ENCODE measurements at regions not wholly inside any gene's neighbourhood (a gene's known extent, or its start where the extent isn't known, plus 50 kb on each side); places are given as distances from the start of the nearest gene placed in this dataset.

DNA sequence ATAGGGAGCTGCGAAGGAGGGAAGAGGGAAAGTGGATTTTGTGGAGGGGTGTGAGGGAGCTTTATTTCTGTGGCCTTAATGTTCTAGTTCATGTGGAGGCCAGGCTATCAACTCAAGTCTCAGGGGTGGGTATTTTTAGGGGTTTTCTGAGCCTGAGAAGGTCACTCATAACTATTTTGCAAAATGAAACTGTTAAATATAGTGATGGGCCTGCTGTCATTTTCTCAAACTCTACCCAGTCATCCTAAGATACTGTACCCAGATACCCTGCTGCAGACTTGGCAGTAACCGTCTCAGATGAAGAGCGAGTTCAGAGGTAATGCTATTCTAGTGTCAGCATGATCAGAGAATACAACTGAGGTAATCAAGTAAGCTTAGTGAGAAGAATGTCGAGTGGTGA is 545.0 kb upstream of the TBL1XR1 start:
- H3K27ac ChIP-seq, result no peak overlapping the region
- TF ChIP-seq, protein P1, sequence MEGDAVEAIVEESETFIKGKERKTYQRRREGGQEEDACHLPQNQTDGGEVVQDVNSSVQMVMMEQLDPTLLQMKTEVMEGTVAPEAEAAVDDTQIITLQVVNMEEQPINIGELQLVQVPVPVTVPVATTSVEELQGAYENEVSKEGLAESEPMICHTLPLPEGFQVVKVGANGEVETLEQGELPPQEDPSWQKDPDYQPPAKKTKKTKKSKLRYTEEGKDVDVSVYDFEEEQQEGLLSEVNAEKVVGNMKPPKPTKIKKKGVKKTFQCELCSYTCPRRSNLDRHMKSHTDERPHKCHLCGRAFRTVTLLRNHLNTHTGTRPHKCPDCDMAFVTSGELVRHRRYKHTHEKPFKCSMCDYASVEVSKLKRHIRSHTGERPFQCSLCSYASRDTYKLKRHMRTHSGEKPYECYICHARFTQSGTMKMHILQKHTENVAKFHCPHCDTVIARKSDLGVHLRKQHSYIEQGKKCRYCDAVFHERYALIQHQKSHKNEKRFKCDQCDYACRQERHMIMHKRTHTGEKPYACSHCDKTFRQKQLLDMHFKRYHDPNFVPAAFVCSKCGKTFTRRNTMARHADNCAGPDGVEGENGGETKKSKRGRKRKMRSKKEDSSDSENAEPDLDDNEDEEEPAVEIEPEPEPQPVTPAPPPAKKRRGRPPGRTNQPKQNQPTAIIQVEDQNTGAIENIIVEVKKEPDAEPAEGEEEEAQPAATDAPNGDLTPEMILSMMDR (conservative IDR thresholded peaks at IDR 0.05; ENCODE audit: low read depth), result no peak
- POLR2A ChIA-PET (ENCODE audit: low non-redundant PET), result no interaction called here
- no peak for DNase-seq (ENCODE audit: low spot score)
- CTCF ChIA-PET, result no interaction called here

DNA sequence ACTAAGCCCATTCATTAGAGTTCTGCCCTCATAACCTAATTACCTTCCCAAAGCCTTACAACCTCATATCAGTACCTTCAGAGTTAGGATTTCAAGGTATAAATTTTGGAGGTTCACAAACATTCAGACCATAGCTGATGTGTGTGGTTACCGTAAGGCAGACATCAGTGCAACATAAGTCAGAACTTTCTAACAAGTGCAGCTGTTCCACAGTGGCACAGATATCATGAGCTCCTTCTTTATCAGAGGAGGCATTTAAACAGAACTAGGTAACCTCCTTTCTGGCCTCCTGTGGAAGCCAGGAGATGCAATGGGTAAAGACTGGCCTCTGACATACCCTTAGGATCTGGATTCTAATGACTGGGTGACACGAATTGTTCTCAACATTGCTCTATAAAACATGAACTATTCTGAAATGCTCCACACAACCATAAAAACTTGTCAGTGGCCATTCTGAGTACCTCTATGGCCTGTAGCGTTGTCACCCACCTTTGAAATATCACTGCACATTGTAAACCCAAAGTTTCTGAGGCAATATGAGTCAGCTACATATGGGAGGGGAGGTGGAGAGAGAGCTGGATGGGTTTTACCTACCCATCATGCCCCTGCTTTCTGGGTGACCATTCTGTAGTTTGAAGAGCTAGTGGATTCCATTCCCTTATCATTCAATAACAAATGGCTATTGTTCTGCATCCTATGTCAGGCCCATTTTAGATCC is 546.0 kb upstream of the TBL1XR1 start:
- DNase-seq (ENCODE audit: low spot score), result no peak
- ChIA-PET CTCF (no interaction called here), POLR2A (ENCODE audit: low non-redundant PET) (no interaction called here)
- TF ChIP-seq, protein P1 (conservative IDR thresholded peaks at IDR 0.05; ENCODE audit: low read depth), result no peak
- H3K27ac ChIP-seq, result no peak overlapping the region

DNA sequence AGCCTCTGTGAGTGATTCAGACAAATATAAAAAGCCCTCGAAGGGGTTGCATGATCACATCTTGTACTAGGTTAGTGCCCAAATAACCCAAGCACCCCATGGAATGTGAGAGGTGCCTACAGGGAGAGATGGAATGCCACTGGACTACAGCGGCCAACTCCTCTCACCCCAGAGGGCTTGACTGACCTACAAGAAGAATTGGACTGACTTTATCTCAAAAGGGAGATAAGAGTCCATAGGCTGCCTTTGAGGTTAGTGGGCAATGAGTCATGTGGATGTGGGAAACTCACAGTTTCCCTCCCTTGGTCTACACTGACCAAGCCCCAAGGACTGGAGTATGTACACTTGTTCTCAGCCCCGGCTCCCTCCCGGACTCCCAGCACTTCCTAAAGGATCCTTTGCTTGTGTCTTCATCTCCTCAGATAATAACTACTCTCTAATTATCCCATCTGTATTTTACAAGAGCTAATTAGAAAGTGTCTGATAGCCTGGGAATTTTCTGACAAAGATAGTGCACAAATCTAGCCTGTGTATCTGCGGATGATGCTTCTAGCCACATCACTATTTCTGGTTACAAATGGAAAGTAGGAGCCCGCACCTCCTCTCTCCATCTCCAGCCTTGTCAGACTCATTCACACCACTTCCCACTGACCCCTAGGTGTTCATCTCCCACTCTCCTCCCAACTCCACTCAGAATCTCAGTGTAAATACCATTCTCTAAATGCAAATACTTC is 547.8 kb upstream of the TBL1XR1 start:
- CTCF ChIA-PET, result interaction anchor here (0.5 kb wide), 1 partner anchor 357 kb away, joined by 3 read pairs; no protein-coding TSS in a partner anchor
- POLR2A ChIA-PET (ENCODE audit: low non-redundant PET), result no interaction called here
- H3K27ac ChIP-seq, result no peak overlapping the region

DNA sequence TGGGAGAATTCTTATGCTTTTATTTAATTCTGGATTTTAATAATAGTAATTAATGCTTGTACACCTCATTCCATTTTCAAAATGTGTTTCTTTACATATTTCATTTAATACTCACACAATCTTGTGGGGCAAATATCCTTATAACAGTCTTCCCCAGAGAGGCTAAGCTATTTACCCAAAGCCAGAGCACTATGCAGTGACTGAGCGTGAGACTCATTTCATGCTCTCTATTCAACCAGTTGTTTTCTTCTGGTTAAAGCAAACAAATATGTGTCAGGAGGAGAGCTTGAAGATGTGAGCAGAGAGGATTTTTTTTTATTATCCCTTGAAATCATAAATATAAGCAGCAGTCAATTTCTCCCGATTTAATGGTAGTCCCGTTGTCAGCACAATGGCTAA is 548.3 kb upstream of the TBL1XR1 start:
- POLR2A ChIA-PET (ENCODE audit: low non-redundant PET), result no interaction called here
- H3K27ac ChIP-seq, result no peak overlapping the region
- TF ChIP-seq, protein P1 (conservative IDR thresholded peaks at IDR 0.05; ENCODE audit: low read depth), result no peak
- CTCF ChIA-PET, result interaction anchor here (0.5 kb wide), 1 partner anchor 358 kb away, joined by 3 read pairs; no protein-coding TSS in a partner anchor
- no peak for DNase-seq (ENCODE audit: low spot score)

More for the DNA sequence above, 547.8 kb upstream of the TBL1XR1 start:
- TF ChIP-seq, protein P1 (conservative IDR thresholded peaks at IDR 0.05; ENCODE audit: low read depth), result no peak
- DNase-seq (ENCODE audit: low spot score), result no peak

DNA sequence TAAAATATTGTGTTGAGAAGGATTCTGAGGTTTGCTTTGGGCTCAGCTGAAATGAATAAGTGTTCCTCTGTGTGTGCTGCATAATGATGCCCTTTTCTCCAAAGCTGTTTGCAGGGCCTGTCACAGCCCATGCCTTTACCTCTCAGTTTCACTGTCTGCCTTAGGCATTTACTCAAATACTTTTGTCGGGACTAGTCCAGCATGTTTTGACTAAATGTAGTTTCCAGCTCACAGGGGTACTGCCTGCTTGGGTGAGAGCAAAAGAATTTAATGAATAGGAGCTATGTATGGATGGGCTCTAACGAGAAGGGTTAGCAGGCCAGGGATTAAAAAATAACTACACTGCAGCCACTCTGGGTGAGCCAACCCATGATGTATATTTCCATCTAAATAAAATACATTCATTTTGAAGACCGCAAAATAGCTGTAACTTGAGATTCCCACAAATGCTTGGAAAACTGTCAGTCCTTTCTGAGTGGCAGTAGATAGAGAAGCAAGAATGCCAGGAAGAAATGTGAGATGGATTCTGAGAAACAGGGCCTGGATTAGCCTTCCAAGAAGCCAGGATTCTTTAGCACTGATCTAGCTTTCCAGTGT is 549.2 kb upstream of the TBL1XR1 start:
- CTCF ChIA-PET, result interaction anchor here (1.1 kb wide), 1 partner anchor 144 kb away, joined by 3 read pairs; no protein-coding TSS in a partner anchor
- DNase-seq (ENCODE audit: low spot score), result no peak

DNA sequence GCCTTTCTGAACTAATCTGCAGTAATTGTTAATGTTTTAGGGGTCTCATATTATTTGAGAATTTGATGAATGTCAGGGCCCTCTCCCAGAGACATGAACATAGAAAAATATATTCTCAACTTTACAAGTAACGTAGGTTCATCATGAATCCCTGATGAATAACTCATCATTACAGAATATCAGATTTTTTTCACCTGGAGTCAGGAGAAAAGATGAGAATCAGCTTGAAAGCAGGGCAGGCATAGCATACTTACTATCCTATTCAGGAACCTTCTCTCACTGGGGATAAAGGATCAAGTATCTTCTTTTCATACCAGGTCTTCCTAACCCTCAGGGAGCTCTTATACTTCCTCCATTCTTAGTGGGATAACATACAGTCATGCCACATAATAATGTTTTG is 552.6 kb upstream of the TBL1XR1 start:
- CTCF ChIA-PET, result no interaction called here
- no peak for DNase-seq (ENCODE audit: low spot score)
- POLR2A ChIA-PET (ENCODE audit: low non-redundant PET), result no interaction called here
- TF ChIP-seq, protein P1 (conservative IDR thresholded peaks at IDR 0.05; ENCODE audit: low read depth), result no peak
- H3K27ac ChIP-seq, result no peak overlapping the region

More for the DNA sequence above, 549.2 kb upstream of the TBL1XR1 start:
- no peak overlapping the region for H3K27ac ChIP-seq
- POLR2A ChIA-PET (ENCODE audit: low non-redundant PET), result no interaction called here
- TF ChIP-seq, protein P1 (conservative IDR thresholded peaks at IDR 0.05; ENCODE audit: low read depth), result no peak

All from RWPE1 (cell line).